ENCODE measurements at regions not wholly inside any gene's neighbourhood (a gene's known extent, or its start where the extent isn't known, plus 50 kb on each side); places are given as distances from the start of the nearest gene placed in this dataset.

- no peak overlapping the region for H3K27ac ChIP-seq (ENCODE audit: low read depth, low read length, poor library complexity, severe bottlenecking)
- CTCF ChIA-PET: no interaction called here
- DNase-seq (ENCODE audit: low spot score): no peak
- no TSS peak for BruUV-seq (replicated peaks)
- H3K4me3 ChIP-seq (ENCODE audit: low read depth, low read length, poor library complexity, severe bottlenecking): no peak overlapping the region
- no peaks in the 10 kb centered on the region for H3K9me3 ChIP-seq (ENCODE audit: low read depth, low read length, poor library complexity, severe bottlenecking)
- no peaks in the 10 kb centered on the region for H3K4me1 ChIP-seq (ENCODE audit: insufficient read depth, low read length, poor library complexity, severe bottlenecking)
- TF ChIP-seq CTCF (conservative IDR thresholded peaks at IDR 0.05; ENCODE audit: low read depth, low read length): no peak
- no peak for TF ChIP-seq EZH2 (IDR thresholded peaks at IDR 0.05; ENCODE audit: borderline replicate concordance, low read depth, low read length, poor library complexity, severe bottlenecking)
- no peaks in the 10 kb centered on the region for H3K27me3 ChIP-seq (replicated peaks; ENCODE audit: insufficient read depth, low read depth, low read length, poor library complexity)
- no peaks in the 10 kb centered on the region for H3K36me3 ChIP-seq (ENCODE audit: insufficient read depth, low read length, poor library complexity, severe bottlenecking)
- intact Hi-C loops (cut with micrococcal nuclease; ENCODE audit: unreplicated experiment): no loop called here
- POLR2A ChIA-PET (ENCODE audit: low non-redundant PET): no interaction called here
These were observed 410.9 kb upstream of the PRR16 start for GRCh38 chr5:120052916-120053828.

DNA sequence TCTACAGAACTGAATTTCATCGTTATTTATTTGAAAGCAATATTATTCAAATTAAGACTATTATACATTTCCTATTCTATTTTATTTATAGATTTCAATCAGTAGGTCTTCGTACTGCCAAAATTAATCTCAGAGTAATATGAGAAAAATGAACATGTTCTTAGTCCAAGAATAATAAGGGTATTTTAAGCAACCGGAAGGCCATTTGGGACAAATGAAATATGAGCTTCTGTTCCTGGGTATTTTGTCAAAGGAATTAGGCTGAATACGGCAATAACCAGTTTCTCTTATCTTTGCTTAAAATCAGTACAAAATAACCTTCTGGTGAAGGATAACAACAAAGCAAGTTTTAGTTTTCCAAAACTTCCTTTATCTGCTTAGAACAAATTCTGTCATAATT is 410.3 kb upstream of the PRR16 start:
- H3K27ac ChIP-seq (ENCODE audit: low read depth, low read length, poor library complexity, severe bottlenecking): no peak overlapping the region
- no peaks in the 10 kb centered on the region for H3K9me3 ChIP-seq (ENCODE audit: low read depth, low read length, poor library complexity, severe bottlenecking)
- H3K27me3 ChIP-seq (replicated peaks; ENCODE audit: insufficient read depth, low read depth, low read length, poor library complexity): no peaks in the 10 kb centered on the region
- DNase-seq (ENCODE audit: low spot score): no peak
- no peaks in the 10 kb centered on the region for H3K4me1 ChIP-seq (ENCODE audit: insufficient read depth, low read length, poor library complexity, severe bottlenecking)
- CTCF ChIA-PET: no interaction called here
- BruUV-seq (replicated peaks): no TSS peak
- intact Hi-C loops (cut with micrococcal nuclease; ENCODE audit: unreplicated experiment): no loop called here
- TF ChIP-seq EZH2 (IDR thresholded peaks at IDR 0.05; ENCODE audit: borderline replicate concordance, low read depth, low read length, poor library complexity, severe bottlenecking) (no peak), CTCF (conservative IDR thresholded peaks at IDR 0.05; ENCODE audit: low read depth, low read length) (no peak)
- POLR2A ChIA-PET (ENCODE audit: low non-redundant PET): no interaction called here
- H3K4me3 ChIP-seq (ENCODE audit: low read depth, low read length, poor library complexity, severe bottlenecking): no peak overlapping the region
- no peaks in the 10 kb centered on the region for H3K36me3 ChIP-seq (ENCODE audit: insufficient read depth, low read length, poor library complexity, severe bottlenecking)

GRCh38 chr5:120055858-120056257 is 408.2 kb upstream of the PRR16 start:
- no peaks in the 10 kb centered on the region for H3K9me3 ChIP-seq (ENCODE audit: low read depth, low read length, poor library complexity, severe bottlenecking)
- H3K4me3 ChIP-seq (ENCODE audit: low read depth, low read length, poor library complexity, severe bottlenecking): no peak overlapping the region
- no peaks in the 10 kb centered on the region for H3K36me3 ChIP-seq (ENCODE audit: insufficient read depth, low read length, poor library complexity, severe bottlenecking)
- H3K27ac ChIP-seq (ENCODE audit: low read depth, low read length, poor library complexity, severe bottlenecking): no peak overlapping the region
- H3K4me1 ChIP-seq (ENCODE audit: insufficient read depth, low read length, poor library complexity, severe bottlenecking): no peaks in the 10 kb centered on the region
- no peak for TF ChIP-seq EZH2 (IDR thresholded peaks at IDR 0.05; ENCODE audit: borderline replicate concordance, low read depth, low read length, poor library complexity, severe bottlenecking)
- DNase-seq (ENCODE audit: low spot score): peak; percentile 11
- H3K27me3 ChIP-seq (replicated peaks; ENCODE audit: insufficient read depth, low read depth, low read length, poor library complexity): no peaks in the 10 kb centered on the region
- POLR2A ChIA-PET (ENCODE audit: low non-redundant PET): no interaction called here
- no TSS peak for BruUV-seq (replicated peaks)
- intact Hi-C loops (cut with micrococcal nuclease; ENCODE audit: unreplicated experiment): loop anchor here (2.0 kb wide), 1 partner anchor 401 kb away; no protein-coding TSS in a partner anchor
- CTCF ChIA-PET: no interaction called here
